ENCODE measurements at regions not wholly inside any gene's neighbourhood (a gene's known extent, or its start where the extent isn't known, plus 50 kb on each side); places are given as distances from the start of the nearest gene placed in this dataset.

DNA sequence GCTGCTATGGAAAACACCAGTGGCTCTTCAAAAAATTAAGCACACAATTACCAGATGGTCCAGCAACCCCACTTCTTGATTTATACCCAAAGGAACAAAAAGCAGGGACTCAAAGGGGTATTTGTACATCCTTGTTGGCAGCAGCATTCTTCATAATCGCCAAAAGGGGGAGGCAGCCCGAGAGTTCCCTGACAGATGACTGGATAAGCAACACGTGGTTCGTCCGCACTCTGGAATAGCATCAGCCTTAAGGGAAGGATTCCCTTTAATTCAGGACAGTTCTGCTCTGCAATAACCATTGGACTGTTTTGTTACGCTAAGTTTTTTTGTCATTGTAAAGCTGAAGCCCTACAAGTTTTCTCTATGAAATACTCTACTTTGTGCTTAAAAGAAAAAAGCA, 76.7 kb upstream of the TWIST2 start:
- Histone ChIP-seq H3K4me3 (no peak overlapping the region), H3K27ac (no peak overlapping the region)
- TF ChIP-seq, protein P1, sequence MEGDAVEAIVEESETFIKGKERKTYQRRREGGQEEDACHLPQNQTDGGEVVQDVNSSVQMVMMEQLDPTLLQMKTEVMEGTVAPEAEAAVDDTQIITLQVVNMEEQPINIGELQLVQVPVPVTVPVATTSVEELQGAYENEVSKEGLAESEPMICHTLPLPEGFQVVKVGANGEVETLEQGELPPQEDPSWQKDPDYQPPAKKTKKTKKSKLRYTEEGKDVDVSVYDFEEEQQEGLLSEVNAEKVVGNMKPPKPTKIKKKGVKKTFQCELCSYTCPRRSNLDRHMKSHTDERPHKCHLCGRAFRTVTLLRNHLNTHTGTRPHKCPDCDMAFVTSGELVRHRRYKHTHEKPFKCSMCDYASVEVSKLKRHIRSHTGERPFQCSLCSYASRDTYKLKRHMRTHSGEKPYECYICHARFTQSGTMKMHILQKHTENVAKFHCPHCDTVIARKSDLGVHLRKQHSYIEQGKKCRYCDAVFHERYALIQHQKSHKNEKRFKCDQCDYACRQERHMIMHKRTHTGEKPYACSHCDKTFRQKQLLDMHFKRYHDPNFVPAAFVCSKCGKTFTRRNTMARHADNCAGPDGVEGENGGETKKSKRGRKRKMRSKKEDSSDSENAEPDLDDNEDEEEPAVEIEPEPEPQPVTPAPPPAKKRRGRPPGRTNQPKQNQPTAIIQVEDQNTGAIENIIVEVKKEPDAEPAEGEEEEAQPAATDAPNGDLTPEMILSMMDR (IDR thresholded peaks at IDR 0.05) = no peak
- DNase-seq (ENCODE audit: low spot score) = no peak

DNA sequence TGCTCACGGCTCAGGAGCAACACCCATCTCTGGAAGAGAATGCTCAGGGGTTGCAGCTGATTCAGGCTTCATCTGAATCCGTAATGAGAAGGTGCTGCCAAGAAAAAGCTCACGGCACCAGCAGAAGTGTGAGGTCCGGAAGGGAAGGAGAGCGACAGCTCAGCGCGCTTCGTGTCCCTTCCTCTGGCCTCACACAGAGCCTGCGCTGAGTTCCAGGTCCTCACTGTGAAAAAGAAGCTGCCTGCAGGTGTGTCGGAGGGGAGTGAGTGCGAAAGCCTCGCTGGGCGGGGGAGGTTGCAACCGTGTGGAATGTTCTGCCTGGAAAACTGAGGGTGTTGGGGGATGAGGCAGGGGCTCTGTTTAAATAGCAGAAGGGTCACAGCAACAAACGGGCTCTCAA, 76.2 kb upstream of the TWIST2 start:
- Histone ChIP-seq H3K27ac (no peak overlapping the region), H3K4me3 (no peak overlapping the region)
- TF ChIP-seq, protein P1 (IDR thresholded peaks at IDR 0.05) = no peak
- DNase-seq (ENCODE audit: low spot score) = no peak

DNA sequence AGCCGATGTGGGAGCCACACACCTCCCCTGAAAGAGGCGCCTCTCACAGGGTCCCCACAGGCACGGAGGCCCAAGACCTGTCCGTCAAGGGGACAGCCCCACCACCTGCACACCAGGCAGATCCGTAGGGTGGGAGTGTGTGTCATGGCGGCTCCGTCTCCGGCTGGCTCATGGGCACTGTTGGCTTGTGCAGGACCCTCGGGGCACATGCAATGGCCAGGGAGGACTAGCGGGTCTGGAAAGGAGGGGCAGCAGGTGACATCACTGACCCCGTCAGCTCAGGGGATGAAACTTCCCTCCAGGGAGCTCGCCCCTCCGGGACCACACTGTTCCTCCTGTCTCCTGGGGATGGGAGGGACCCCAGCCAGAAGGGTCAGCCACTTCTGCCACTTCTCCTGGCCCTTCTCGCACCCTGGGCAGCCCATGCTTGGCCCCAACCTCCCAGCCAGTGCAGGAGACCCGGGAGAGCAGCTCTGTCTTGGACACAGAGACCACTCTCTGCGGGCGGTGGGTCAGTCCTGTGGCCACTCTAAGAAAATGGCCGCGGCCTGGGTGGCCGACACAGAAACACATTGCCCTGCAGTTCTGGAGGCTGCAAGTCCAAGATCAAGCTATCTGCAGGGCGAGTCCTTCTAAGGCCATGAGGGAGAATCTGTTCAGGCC, 75.1 kb upstream of the TWIST2 start:
- TF ChIP-seq, protein P1 (IDR thresholded peaks at IDR 0.05) = no peak
- Histone ChIP-seq H3K27ac (no peak overlapping the region), H3K4me3 (no peak overlapping the region)
- no peak for DNase-seq (ENCODE audit: low spot score)

DNA sequence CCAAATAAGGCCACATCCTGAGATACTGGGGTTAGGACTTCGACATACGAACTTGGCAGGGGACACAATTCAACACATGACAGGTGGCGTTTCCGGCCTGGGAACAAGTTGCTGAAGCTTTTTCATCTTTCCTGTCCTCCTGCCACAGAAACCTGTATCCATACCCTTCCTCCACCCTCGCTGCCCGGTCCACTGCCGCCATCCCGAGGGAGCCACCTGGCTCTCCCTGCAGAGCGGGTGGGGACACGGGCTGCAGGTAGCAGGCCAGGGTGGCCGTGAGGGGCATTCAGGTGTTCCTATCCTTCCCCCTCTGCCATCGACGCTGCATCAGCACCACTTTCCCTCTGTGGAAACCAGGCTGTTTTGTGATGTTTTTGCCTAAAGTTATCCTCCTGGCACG, 74.4 kb upstream of the TWIST2 start:
- TF ChIP-seq, protein P1 (IDR thresholded peaks at IDR 0.05) = no peak
- no peak overlapping the region for H3K27ac ChIP-seq
- no peak for DNase-seq (ENCODE audit: low spot score)
- H3K4me3 ChIP-seq = no peak overlapping the region

DNA sequence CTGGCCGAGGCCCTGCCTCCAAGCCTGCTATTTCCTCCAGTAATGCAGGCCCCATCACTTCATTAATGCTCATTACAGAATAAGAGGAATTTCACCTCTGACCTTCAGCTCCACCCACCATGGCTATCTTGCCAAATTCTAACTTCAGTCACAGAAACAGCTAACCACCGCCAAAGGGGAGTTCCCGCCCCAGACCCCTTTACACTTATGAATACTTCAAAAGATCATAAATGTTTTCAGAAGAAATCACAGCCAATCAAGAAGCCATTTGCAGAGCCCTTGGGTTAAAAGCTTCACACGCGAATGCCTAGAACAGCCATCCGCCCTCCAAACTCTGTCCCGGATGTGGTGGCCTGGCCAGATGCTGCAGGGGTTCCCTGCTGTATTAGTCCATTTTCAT, 73.8 kb upstream of the TWIST2 start:
- TF ChIP-seq, protein P1 (IDR thresholded peaks at IDR 0.05) = no peak
- Histone ChIP-seq H3K4me3 (no peak overlapping the region), H3K27ac (no peak overlapping the region)
- DNase-seq (ENCODE audit: low spot score) = no peak

DNA sequence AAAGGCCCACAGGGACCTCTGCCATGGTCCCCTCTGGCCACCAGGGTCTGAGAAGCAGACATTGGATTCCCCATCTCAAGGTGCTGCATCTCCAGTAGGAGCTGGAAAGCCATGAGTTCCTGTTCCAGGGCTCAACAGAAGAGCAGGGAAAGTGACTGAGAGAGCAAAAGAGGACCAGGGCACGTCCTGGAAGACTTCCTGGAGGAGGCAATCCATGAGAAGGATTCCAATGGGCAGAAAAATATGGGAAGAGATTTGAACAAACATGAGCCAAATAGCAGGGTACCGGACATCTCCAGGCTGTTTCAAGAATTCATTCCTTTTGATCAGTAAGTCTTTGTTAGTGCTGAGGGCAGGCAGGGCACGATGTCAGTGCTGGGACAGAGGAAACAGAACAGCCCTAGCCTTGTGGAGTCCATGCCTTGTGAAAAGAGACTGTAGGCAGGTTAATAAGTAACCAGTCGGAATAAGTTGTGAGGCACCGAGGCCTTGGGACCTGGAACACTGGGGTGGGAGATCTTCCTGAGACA, 72.8 kb upstream of the TWIST2 start:
- TF ChIP-seq, protein P1 (IDR thresholded peaks at IDR 0.05) = no peak
- Histone ChIP-seq H3K4me3 (no peak overlapping the region), H3K27ac (no peak overlapping the region)
- no peak for DNase-seq (ENCODE audit: low spot score)

DNA sequence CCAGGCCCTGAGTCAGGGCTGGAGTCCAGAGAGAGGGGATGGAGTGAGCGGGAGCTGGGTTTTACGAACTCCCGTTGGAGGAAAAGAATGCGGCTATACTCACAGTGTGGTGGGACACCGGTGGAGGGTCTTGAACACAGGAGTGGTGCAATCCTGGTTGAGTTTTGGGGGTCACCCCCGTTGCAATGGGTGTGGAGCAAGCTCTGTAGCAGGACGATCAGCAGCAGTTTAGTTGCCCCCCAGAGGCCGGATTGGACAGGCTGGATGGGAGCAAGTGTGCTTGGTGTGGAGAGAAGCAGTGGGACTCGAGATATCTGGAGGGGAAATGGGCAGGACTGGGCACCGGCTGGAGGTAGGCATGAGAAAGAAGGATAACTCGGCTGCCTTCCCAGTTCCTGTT, 72.3 kb upstream of the TWIST2 start:
- Histone ChIP-seq H3K27ac (no peak overlapping the region), H3K4me3 (no peak overlapping the region)
- DNase-seq (ENCODE audit: low spot score) = no peak
- TF ChIP-seq, protein P1 (IDR thresholded peaks at IDR 0.05) = no peak

All from coronary artery (tissue), 2 donors.